DLD1 (cell line): ENCODE measurements at regions not wholly inside any gene's neighbourhood (a gene's known extent, or its start where the extent isn't known, plus 50 kb on each side); places are given as distances from the start of the nearest gene placed in this dataset.

ENCODE experiments used
- in situ Hi-C: cut with HindIII; loops from 2 replicates; pipeline ENCODE4 v1.10.0; 2017; ENCODE audit warnings: low sequenced_read_pairs

- in situ Hi-C loops: no loop called here
These were observed 725.7 kb upstream of the TENM3 start for GRCh38 chr4:181517491-181517890.

- in situ Hi-C loops: no loop called here
These were observed 722.4 kb upstream of the TENM3 start for GRCh38 chr4:181520790-181521189.

GRCh38 chr4:181523973-181524372 is 719.2 kb upstream of the TENM3 start:
- in situ Hi-C loops: no loop called here

- in situ Hi-C loops: no loop called here
These were observed 718.7 kb upstream of the TENM3 start for GRCh38 chr4:181524499-181524898.

GRCh38 chr4:181525634-181526033 is 717.6 kb upstream of the TENM3 start:
- in situ Hi-C loops: no loop called here

- in situ Hi-C loops: no loop called here
These were observed 714.5 kb upstream of the TENM3 start for GRCh38 chr4:181528570-181529184.

- in situ Hi-C loops: no loop called here
These were observed 713.7 kb upstream of the TENM3 start for GRCh38 chr4:181529537-181529936.

GRCh38 chr4:181536196-181536746 is 706.9 kb upstream of the TENM3 start:
- in situ Hi-C loops: no loop called here

- in situ Hi-C loops: no loop called here
These were observed 706.3 kb upstream of the TENM3 start for GRCh38 chr4:181536811-181537434.

- in situ Hi-C loops: no loop called here
These were observed 704.8 kb upstream of the TENM3 start for GRCh38 chr4:181538431-181538830.

- in situ Hi-C loops: no loop called here
These were observed 701.8 kb upstream of the TENM3 start for GRCh38 chr4:181541396-181541795.

GRCh38 chr4:181548873-181549575 is 694.2 kb upstream of the TENM3 start:
- in situ Hi-C loops: no loop called here

- in situ Hi-C loops: no loop called here
These were observed 693.5 kb upstream of the TENM3 start for GRCh38 chr4:181549576-181550188.

- in situ Hi-C loops: no loop called here
These were observed 692.8 kb upstream of the TENM3 start for GRCh38 chr4:181550381-181550780.

GRCh38 chr4:181559637-181560036 is 683.6 kb upstream of the TENM3 start:
- in situ Hi-C loops: no loop called here

- in situ Hi-C loops: no loop called here
These were observed 680.8 kb upstream of the TENM3 start for GRCh38 chr4:181562399-181562798.

GRCh38 chr4:181564625-181565024 is 678.6 kb upstream of the TENM3 start:
- in situ Hi-C loops: no loop called here

- in situ Hi-C loops: no loop called here
These were observed 676.7 kb upstream of the TENM3 start for GRCh38 chr4:181566490-181566889.

GRCh38 chr4:181569553-181569952 is 673.6 kb upstream of the TENM3 start:
- in situ Hi-C loops: no loop called here

- in situ Hi-C loops: no loop called here
These were observed 664.3 kb upstream of the TENM3 start for GRCh38 chr4:181578911-181579310.

- in situ Hi-C loops: no loop called here
These were observed 663.7 kb upstream of the TENM3 start for GRCh38 chr4:181579486-181579885.

- in situ Hi-C loops: no loop called here
These were observed 661.2 kb upstream of the TENM3 start for GRCh38 chr4:181581983-181582382.
